ENCODE measurements at regions not wholly inside any gene's neighbourhood (a gene's known extent, or its start where the extent isn't known, plus 50 kb on each side); places are given as distances from the start of the nearest gene placed in this dataset.

DNA sequence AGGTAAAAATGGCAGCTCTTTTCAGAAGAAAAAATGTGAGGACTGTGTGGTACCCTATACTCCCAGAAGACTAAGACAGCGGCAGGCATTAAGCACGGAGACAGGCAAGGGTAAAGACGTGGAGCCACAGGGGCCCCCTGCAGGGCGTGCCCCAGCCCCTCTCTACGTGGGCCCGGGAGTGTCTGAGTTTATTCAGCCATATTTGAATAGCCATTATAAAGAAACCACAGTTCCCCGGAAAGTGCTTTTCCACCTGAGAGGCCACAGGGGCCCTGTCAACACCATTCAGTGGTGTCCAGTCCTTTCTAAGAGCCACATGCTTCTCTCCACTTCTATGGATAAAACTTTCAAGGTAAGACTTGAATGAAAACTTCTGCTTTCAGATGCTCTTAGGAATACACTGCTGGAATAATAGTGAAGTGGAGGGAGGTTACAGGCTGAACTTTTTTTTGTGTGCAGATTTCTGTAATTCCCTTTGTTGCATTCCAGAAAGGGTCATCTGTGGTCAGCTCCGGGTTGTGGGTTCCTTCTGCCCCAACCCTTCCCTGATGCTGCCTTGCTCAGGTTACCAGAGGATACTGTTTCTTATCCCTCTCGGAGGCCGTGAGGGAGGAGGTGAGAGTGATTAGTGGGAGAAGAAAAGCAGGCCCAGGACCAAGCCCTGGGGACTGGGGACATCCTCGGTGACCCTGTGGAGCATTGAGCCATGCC, 58.4 kb downstream of the SLC25A47 start:
- peaks cover 4 to 9% of the 10 kb centered on the region in 2 donors for H3K36me3 ChIP-seq (ENCODE audit: control insufficient read depth in 2 of 2, insufficient read depth in 2 of 2, low read length in 1 of 2)
- peaks cover 0 to 4% of the 10 kb centered on the region in 2 donors for H3K9me3 ChIP-seq (ENCODE audit: control insufficient read depth in 2 of 2, insufficient read depth in 1 of 2, low read length in 1 of 2)
- no peak overlapping the region for H3K4me3 ChIP-seq (ENCODE audit: low read length in 2 of 2)
- peaks cover 8 to 13% of the 10 kb centered on the region in 2 donors for H3K4me1 ChIP-seq (ENCODE audit: control insufficient read depth in 2 of 2, insufficient read depth in 2 of 2, low read length in 2 of 2)
- H3K27me3 ChIP-seq (ENCODE audit: control insufficient read depth in 2 of 2, insufficient read depth in 1 of 2, low read length in 1 of 2): no peaks in the 10 kb centered on the region
- WGBS: 95% methylated on average over 11 of the region's 11 CpGs
- H3K27ac ChIP-seq (ENCODE audit: low read depth in 1 of 2, low read length in 1 of 2): peak overlapping the region in 1 of 2 donors; percentile 52
- DNase-seq (ENCODE audit: low read depth in 6 of 9, low spot score in 9 of 9): no peak

DNA sequence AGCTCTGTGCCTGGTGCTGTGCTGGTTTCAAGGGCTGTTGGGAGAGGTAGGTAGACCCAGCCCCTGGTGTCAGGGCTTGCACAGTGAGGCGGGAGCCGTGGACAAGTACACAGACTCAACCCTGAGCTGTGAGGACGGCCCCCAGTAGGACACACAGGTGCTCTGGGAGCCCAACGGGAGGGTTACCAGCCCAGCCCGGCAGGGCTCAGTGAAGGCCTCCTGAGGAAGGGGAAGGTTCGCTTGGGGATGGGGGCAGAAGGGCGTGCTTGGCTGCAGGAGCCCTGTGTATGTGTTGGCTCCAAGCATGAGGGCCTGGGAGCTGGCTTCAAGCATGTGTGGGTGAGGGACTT, 58.9 kb downstream of the SLC25A47 start:
- peaks cover 4 to 9% of the 10 kb centered on the region in 2 donors for H3K36me3 ChIP-seq (ENCODE audit: control insufficient read depth in 2 of 2, insufficient read depth in 2 of 2, low read length in 1 of 2)
- H3K27ac ChIP-seq (ENCODE audit: low read depth in 1 of 2, low read length in 1 of 2): peak overlapping the region in 1 of 2 donors; percentile 52
- 89% methylated on average over 7 of the region's 7 CpGs for WGBS
- no peak overlapping the region for H3K4me3 ChIP-seq (ENCODE audit: low read length in 2 of 2)
- H3K4me1 ChIP-seq (ENCODE audit: control insufficient read depth in 2 of 2, insufficient read depth in 2 of 2, low read length in 2 of 2): peaks cover 5 to 7% of the 10 kb centered on the region in 2 donors
- H3K9me3 ChIP-seq (ENCODE audit: control insufficient read depth in 2 of 2, insufficient read depth in 1 of 2, low read length in 1 of 2): peaks cover 0 to 4% of the 10 kb centered on the region in 2 donors
- DNase-seq (ENCODE audit: low read depth in 6 of 9, low spot score in 9 of 9): no peak
- H3K27me3 ChIP-seq (ENCODE audit: control insufficient read depth in 2 of 2, insufficient read depth in 1 of 2, low read length in 1 of 2): no peaks in the 10 kb centered on the region

DNA sequence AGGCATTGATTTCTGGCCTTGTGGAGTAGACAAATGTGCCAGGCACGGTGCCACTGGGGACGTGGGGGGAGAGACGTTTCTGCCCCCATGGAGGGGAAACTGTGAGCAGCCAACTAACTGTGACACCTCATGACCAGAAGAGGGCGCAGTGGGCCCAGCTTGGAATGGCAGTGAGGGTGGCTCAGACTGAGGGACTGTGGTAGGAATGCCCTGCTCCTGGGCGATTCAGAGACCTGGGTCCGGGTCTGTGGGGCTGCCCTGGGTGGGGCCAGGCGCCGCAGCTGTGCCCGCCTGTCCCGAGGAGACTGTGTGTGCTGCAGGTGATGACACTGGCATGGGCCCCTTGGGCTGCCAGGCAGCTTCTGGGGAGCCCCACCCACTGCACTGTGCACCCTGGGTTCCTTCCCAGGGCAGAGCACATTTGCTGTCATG, 60.6 kb downstream of the SLC25A47 start:
- peak in 6 of 9 donors; percentile 16 to 73 (median 52) for DNase-seq (ENCODE audit: low read depth in 6 of 9, low spot score in 9 of 9)
- WGBS: 55% methylated on average over 10 of the region's 10 CpGs
- H3K27ac ChIP-seq (ENCODE audit: low read depth in 1 of 2, low read length in 1 of 2): no peak overlapping the region

DNA sequence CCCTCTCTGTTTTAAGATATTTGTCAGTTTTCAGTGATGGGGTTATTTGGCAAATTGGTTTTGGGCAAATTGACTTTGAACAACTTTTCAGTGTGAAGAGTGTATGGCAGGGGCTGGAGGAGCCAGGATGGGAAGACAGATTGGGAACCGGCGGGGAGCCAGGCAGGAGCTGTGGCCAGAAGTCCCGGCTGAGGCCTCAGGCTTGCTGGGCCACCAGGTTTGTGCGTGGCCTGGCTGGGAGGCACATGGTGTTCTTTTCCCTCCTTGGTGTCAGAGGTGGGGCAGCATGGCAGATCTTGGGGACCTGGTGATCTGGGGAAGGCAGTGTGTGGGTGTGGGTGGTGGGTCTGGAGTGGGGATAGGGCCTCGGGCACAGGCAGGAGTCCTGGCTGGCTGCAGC, 61.1 kb downstream of the SLC25A47 start:
- Histone ChIP-seq H3K27me3 (ENCODE audit: control insufficient read depth in 2 of 2, insufficient read depth in 1 of 2, low read length in 1 of 2) (no peaks in the 10 kb centered on the region), H3K4me3 (ENCODE audit: low read length in 2 of 2) (no peak overlapping the region), H3K27ac (ENCODE audit: low read depth in 1 of 2, low read length in 1 of 2) (no peak overlapping the region), H3K9me3 (ENCODE audit: control insufficient read depth in 2 of 2, insufficient read depth in 1 of 2, low read length in 1 of 2) (no peaks in the 10 kb centered on the region), H3K36me3 (ENCODE audit: control insufficient read depth in 2 of 2, insufficient read depth in 2 of 2, low read length in 1 of 2) (peaks cover 4 to 9% of the 10 kb centered on the region in 2 donors), H3K4me1 (ENCODE audit: control insufficient read depth in 2 of 2, insufficient read depth in 2 of 2, low read length in 2 of 2) (no peaks in the 10 kb centered on the region)
- 98% methylated on average over 5 of the region's 5 CpGs for WGBS
- no peak for DNase-seq (ENCODE audit: low read depth in 6 of 9, low spot score in 9 of 9)

More for the DNA sequence above, 60.6 kb downstream of the SLC25A47 start:
- Histone ChIP-seq H3K9me3 (ENCODE audit: control insufficient read depth in 2 of 2, insufficient read depth in 1 of 2, low read length in 1 of 2) (no peaks in the 10 kb centered on the region), H3K4me1 (ENCODE audit: control insufficient read depth in 2 of 2, insufficient read depth in 2 of 2, low read length in 2 of 2) (no peaks in the 10 kb centered on the region), H3K27me3 (ENCODE audit: control insufficient read depth in 2 of 2, insufficient read depth in 1 of 2, low read length in 1 of 2) (no peaks in the 10 kb centered on the region), H3K4me3 (ENCODE audit: low read length in 2 of 2) (no peak overlapping the region), H3K36me3 (ENCODE audit: control insufficient read depth in 2 of 2, insufficient read depth in 2 of 2, low read length in 1 of 2) (peaks cover 4 to 9% of the 10 kb centered on the region in 2 donors)

DNA sequence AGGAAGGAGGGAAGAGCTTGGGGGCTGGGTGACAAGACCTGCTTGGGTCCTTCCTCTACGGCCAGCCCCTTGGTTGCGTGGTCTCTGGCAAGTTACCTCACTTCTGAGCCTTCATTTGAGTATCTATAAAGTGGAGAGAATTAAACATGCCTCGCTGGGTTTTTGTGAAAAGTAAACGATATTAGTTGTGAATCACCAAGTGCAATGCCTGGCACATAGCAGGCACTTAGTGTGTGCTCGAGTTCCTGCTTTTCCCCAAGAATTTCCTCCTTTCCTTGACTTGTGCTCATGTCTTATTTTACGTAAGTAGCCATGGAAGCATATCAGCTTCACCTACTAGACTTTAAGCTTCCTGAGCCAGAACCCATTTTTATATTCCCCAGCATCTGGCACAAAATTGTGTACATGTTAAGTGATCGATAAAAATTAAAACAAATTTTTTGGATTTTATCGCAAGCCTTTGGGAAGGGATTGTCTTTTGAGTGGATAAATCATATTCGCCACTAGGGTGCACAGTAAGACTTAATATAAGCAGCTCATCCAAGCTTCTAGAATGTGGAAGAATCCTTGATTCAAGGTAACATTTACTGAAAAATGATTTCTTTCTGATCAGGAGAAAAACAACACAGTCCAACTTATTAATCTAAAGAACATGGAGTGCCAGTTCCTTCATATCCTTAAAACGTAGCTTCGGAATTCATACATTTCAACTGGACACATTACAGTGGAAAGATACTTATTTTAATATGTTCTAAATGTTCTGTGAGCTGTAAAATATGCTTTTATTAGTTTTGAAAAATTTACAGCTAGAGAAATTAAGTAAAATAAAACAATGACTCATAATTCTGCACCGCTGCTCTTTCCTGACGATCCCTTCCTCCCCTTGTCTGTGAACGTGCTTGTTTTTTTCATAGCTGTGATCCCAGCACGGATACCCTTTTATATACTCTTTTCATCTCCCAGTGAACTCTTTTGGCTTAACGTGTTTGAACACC, 62.0 kb downstream of the SLC25A47 start:
- H3K36me3 ChIP-seq (ENCODE audit: control insufficient read depth in 2 of 2, insufficient read depth in 2 of 2, low read length in 1 of 2): peaks cover 4 to 12% of the 10 kb centered on the region in 2 donors
- no peak overlapping the region for H3K27ac ChIP-seq (ENCODE audit: low read depth in 1 of 2, low read length in 1 of 2)
- H3K9me3 ChIP-seq (ENCODE audit: control insufficient read depth in 2 of 2, insufficient read depth in 1 of 2, low read length in 1 of 2): no peaks in the 10 kb centered on the region
- H3K27me3 ChIP-seq (ENCODE audit: control insufficient read depth in 2 of 2, insufficient read depth in 1 of 2, low read length in 1 of 2): no peaks in the 10 kb centered on the region
- WGBS: 95% methylated on average over 16 of the region's 16 CpGs
- H3K4me3 ChIP-seq (ENCODE audit: low read length in 2 of 2): no peak overlapping the region
- H3K4me1 ChIP-seq (ENCODE audit: control insufficient read depth in 2 of 2, insufficient read depth in 2 of 2, low read length in 2 of 2): peaks cover 0 to 3% of the 10 kb centered on the region in 2 donors
- peak in 1 of 9 donors; percentile 32 for DNase-seq (ENCODE audit: low read depth in 6 of 9, low spot score in 9 of 9)

DNA sequence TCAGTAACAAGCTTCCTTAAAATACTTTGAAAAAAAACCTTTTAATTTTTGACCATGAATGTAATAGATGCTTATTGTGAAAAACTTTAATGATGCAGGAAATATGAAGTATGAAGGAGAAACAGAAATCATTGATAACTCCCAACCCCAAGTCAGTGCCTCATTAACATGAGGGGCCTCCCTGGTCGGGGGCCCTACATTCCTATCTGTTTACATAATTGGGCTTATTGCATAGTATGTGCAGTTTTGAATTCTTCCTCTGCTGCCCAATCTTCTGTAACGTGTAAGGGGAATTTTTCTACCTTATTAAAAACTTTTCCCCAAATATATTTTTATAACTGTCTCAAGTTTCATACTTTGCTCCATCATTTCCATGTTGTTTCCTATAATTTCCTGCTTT, 63.0 kb downstream of the SLC25A47 start:
- 69% methylated on average over 2 of the region's 2 CpGs for WGBS
- H3K4me1 ChIP-seq (ENCODE audit: control insufficient read depth in 2 of 2, insufficient read depth in 2 of 2, low read length in 2 of 2): peaks cover 0 to 3% of the 10 kb centered on the region in 2 donors
- DNase-seq (ENCODE audit: low read depth in 6 of 9, low spot score in 9 of 9): no peak

DNA sequence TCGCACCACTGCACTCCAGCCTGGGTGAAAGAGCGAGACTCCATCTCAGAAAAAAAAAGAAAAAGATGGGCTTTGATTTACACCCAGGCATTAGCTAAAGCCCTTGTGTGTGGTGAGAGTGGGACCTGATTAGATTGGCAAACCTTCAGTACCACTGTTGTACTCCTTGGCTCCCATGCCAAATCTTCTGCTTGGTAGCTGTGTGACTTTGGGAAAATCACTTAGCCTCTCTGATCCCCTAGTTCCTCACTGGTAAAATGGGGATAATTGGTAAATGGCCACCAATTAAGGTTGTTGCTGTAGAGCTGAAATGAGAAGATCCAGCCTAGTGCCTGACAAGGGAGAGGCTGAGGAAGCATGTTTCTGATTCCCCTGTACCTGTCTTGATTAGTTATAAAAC, 63.7 kb downstream of the SLC25A47 start:
- no peak for DNase-seq (ENCODE audit: low read depth in 6 of 9, low spot score in 9 of 9)
- H3K4me1 ChIP-seq (ENCODE audit: control insufficient read depth in 2 of 2, insufficient read depth in 2 of 2, low read length in 2 of 2): peaks cover 0 to 3% of the 10 kb centered on the region in 2 donors
- no peak overlapping the region for H3K4me3 ChIP-seq (ENCODE audit: low read length in 2 of 2)
- H3K36me3 ChIP-seq (ENCODE audit: control insufficient read depth in 2 of 2, insufficient read depth in 2 of 2, low read length in 1 of 2): peaks cover 0 to 9% of the 10 kb centered on the region in 2 donors
- no peak overlapping the region for H3K27ac ChIP-seq (ENCODE audit: low read depth in 1 of 2, low read length in 1 of 2)
- 97% methylated on average over 2 of the region's 2 CpGs for WGBS
- no peaks in the 10 kb centered on the region for H3K27me3 ChIP-seq (ENCODE audit: control insufficient read depth in 2 of 2, insufficient read depth in 1 of 2, low read length in 1 of 2)
- H3K9me3 ChIP-seq (ENCODE audit: control insufficient read depth in 2 of 2, insufficient read depth in 1 of 2, low read length in 1 of 2): no peaks in the 10 kb centered on the region

More for the DNA sequence above, 63.0 kb downstream of the SLC25A47 start:
- no peak overlapping the region for H3K4me3 ChIP-seq (ENCODE audit: low read length in 2 of 2)
- H3K36me3 ChIP-seq (ENCODE audit: control insufficient read depth in 2 of 2, insufficient read depth in 2 of 2, low read length in 1 of 2): peaks cover 4 to 12% of the 10 kb centered on the region in 2 donors
- no peaks in the 10 kb centered on the region for H3K9me3 ChIP-seq (ENCODE audit: control insufficient read depth in 2 of 2, insufficient read depth in 1 of 2, low read length in 1 of 2)
- no peaks in the 10 kb centered on the region for H3K27me3 ChIP-seq (ENCODE audit: control insufficient read depth in 2 of 2, insufficient read depth in 1 of 2, low read length in 1 of 2)
- no peak overlapping the region for H3K27ac ChIP-seq (ENCODE audit: low read depth in 1 of 2, low read length in 1 of 2)

DNA sequence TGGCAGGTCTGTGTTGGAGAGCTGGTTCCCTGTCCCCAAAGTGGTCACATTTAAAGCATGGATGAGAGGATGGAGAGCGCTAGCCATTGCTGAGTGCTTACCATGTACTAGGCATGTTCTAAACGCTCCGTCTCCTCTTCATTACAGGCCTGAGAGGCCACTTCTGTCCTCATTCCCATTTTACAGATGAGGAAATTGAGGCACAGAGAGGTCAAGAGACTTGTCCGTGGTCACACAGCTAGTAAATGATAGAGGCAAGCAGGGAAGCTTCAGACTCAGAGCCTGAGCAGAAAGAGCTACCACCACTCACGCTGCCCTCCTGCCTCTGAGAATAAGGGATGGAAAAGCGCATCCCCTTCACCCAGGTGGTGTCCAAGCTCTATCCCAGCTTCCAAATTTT, 64.3 kb downstream of the SLC25A47 start:
- Histone ChIP-seq H3K27ac (ENCODE audit: low read depth in 1 of 2, low read length in 1 of 2) (no peak overlapping the region), H3K4me1 (ENCODE audit: control insufficient read depth in 2 of 2, insufficient read depth in 2 of 2, low read length in 2 of 2) (peaks cover 0 to 3% of the 10 kb centered on the region in 2 donors), H3K27me3 (ENCODE audit: control insufficient read depth in 2 of 2, insufficient read depth in 1 of 2, low read length in 1 of 2) (no peaks in the 10 kb centered on the region), H3K9me3 (ENCODE audit: control insufficient read depth in 2 of 2, insufficient read depth in 1 of 2, low read length in 1 of 2) (no peaks in the 10 kb centered on the region), H3K4me3 (ENCODE audit: low read length in 2 of 2) (no peak overlapping the region), H3K36me3 (ENCODE audit: control insufficient read depth in 2 of 2, insufficient read depth in 2 of 2, low read length in 1 of 2) (peaks cover 0 to 3% of the 10 kb centered on the region in 2 donors)
- no peak for DNase-seq (ENCODE audit: low read depth in 6 of 9, low spot score in 9 of 9)
- 90% methylated on average over 6 of the region's 6 CpGs for WGBS

Data from thymus (tissue), 11 donors.